HS-5 (cell line): ENCODE measurements at regions not wholly inside any gene's neighbourhood (a gene's known extent, or its start where the extent isn't known, plus 50 kb on each side); places are given as distances from the start of the nearest gene placed in this dataset.
"Not testable (repeated sequence)": the region's sequence is repeated elsewhere in the genome, so short reads cannot be mapped to it uniquely, and the experiment has no call there.

Experiments used
- DNase-seq: peaks from one replicate; pipeline ENCODE4 v3.0.0-alpha.2; 2012; ENCODE audit warnings: low read depth

GRCh38 chr10:37733822-37734221 lies 123.6 kb downstream of the ZNF248 start:
- no peak for DNase-seq

- DNase-seq, result peak; percentile 52
Observed at GRCh38 chr10:37732685-37733084, 124.7 kb downstream of the ZNF248 start.

- no peak for DNase-seq
Observed at GRCh38 chr10:37728830-37729229, 128.6 kb downstream of the ZNF248 start.

DNA sequence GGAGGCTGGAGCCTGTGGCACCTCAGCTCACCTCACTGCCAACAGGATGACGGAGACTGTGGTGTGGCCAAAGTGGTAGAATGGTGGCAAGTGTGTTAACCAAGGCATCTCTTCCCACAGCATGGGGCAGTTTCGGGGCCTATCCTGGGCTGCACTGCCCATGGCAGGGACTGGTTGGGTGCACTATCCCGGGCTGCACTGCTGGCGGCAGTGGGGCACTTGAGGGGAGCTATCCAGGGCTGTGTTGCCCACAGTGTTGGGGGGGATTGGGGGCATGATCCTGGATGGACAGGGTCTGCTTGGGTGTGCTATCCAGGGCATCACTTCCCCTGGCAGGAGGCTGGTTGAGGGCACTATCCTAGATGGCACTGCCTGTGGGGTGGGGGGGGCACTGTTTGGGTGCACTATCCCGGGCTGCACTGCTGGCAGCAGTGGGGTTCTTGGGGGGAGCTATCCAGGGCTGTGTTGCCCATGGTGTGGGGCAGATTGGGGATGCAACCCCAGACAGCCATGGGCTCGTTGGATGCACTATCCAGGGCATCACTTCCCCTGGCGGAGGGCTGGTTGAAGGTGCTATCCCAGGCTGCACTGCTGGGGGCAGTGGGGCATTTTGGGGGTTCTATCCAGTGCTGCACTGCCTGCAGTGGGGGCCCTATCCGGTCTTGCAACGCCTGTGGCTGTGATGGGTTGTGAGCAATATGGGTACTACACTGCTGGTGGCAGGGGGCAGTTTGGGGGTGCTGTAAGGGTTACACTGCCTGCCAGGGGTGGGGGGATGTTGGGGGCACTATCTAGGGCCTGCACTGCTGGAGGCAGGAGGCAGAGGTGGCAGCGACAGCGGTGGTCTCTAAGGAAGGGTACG lies 129.7 kb downstream of the ZNF248 start:
- DNase-seq, result no peak

DNA sequence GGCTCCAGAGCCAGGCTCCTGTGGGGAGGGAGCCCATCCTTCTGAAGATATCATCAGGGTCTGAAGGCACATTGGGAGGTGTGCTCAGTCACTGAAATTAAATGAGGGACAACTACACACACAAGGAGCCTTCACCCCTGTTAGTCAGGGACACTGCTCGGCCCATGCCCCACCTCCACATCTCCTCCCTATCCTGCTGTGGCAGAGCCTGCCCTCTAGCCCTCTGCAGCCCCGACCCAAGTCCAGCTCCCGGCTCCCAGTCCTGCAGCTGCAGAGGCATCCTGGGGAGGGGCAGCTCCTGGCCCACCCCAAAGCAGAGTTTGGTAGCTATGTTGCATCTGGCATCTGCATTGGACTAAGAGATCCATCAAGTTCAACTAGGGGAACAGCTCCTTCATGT lies 136.3 kb downstream of the ZNF248 start:
- DNase-seq, result no peak

- not testable (repeated sequence) for DNase-seq
Observed at GRCh38 chr10:37718060-37718459, 139.3 kb downstream of the ZNF248 start.

DNA sequence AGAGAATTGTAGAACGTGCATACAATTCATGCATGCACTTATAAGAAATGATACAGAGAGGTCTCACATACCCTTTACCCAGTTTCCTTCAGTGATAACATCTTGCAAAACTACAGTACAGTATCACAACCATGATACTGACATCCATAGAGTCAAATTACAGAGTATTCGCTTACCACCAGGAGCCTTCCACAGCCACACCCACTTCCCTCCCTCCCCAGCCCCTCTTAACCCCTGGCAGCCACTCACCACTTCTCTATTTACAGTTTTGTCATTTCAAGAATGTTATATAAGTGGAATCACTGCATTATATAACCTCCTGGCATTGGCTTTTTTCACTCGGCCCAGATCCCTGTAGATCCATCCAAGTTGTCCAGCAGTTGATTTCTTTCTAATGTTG lies 143.8 kb downstream of the ZNF248 start:
- DNase-seq, result no peak

DNA sequence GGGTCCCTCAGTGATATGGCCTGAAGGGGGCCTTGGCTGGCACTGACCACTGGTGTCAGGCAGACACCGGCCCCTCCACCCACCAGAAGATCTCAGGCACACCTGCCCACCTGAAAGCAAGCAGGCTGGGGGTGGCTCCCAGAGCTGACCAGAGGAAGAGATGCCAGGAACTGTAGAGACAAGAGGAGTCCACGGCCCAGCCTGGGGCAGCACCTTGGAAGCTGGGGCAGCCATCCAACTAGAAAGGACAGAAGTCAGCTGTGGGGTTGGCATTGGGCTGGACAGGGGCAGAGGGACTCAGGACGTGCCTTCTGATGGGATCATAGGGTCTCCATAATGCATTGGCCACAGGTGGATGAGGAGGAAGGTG lies 144.3 kb downstream of the ZNF248 start:
- DNase-seq, result no peak

- no peak for DNase-seq
Observed at GRCh38 chr10:37712489-37713131, 144.8 kb downstream of the ZNF248 start.

- DNase-seq, result no peak
Observed at GRCh38 chr10:37711617-37712488, 145.6 kb downstream of the ZNF248 start.

DNA sequence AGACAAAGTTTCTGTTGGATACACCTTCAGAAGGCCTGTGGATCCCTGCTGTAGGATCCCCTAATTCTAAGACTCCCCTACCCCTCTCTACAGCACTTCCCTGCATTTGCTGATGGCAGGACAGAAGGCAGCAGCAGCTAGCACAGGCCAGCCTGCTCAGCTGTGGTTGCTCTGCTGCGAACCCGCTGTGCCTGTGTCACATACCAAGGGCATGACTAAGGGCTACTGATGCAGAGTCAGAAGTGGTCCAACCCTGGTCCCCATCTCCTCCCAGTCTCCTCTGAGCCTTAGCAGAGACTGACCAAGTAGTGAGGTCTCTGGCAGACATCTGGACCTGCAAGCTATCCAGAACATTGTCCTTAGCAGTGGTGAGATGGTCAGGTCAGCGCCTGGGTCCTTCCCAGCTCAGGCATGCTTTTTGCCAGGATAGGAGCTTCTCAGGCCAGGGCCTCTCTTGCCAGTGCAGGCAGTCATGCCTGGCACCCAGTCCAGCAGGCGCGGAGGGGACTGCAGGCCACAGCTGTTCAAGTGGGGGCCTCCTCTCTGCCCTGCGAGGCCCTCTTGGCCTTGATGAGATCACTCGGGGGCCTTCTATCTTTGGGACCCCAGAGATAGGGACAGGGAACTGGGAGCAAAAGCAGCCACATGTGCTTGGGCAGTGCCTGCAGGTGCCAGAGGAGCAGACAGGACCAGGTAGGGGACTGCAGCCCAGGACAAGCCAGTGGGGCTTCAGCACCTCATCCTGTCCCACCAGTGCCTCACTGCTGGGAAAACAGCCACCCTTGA lies 146.4 kb downstream of the ZNF248 start:
- no peak for DNase-seq

DNA sequence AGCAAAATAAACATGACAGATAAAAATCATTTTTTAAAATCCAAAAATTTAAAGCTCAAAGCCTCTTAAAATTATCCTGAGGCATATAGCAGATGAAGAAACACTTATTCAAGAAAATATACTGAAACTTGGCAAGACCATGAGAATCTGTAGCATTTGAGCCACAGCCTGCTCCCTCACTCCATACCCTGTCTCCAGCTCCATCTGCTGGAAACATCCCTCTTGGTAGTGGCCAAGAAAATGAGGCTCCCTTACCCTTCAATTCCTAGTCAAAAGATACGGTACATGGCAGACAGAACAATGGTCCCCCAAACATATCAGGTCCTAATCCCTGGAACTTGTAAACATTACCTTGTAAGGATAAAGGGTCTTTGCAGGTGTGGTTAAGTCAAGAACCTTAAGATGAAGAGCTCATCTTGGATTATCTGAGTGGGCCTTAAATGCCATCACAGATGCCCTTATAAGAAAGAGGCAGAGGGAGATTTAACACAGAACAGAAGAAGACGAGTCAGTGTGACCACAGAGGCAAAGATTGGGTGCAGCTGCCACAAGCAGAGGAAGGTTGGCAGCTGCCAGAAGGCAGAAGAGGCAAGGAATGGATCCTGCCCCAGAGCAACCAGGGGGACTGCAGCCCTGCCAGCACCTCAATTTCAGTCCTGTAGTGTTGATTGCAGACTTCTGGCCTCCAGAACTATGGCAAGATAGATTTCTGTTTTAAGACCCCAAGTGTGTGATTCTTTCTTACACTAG lies 149.4 kb downstream of the ZNF248 start:
- DNase-seq, result no peak

DNA sequence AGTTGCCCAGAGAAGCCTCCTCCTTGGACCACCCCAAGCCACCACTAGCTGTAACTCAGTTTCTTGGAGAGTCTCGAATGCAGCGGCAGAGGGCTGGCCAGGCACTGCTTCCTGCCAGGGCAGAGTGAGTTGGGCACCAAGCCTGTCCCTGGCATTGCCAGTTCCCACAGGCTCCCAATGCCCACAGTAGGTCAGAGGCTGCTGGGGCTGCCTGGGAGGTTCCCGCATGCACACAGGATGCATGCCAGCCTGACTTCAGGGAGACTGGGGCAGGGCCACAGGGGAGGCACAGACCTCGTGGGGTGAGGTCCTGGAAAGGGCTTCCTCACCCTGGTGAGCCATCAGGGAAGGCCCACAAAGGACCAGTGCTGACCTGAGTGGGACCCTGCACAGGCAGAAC lies 152.8 kb downstream of the ZNF248 start:
- DNase-seq, result no peak

- no peak for DNase-seq
Observed at GRCh38 chr10:37703833-37704382, 153.5 kb downstream of the ZNF248 start.

- DNase-seq, result no peak
Observed at GRCh38 chr10:37703114-37703513, 154.3 kb downstream of the ZNF248 start.

- no peak for DNase-seq
Observed at GRCh38 chr10:37701781-37702493, 155.5 kb downstream of the ZNF248 start.

GRCh38 chr10:37700886-37701780 lies 156.3 kb downstream of the ZNF248 start:
- DNase-seq, result no peak

- DNase-seq, result no peak
Observed at GRCh38 chr10:37687581-37687980, 169.8 kb downstream of the ZNF248 start.
